ENCODE measurements at regions not wholly inside any gene's neighbourhood (a gene's known extent, or its start where the extent isn't known, plus 50 kb on each side); places are given as distances from the start of the nearest gene placed in this dataset.

- DNase-seq (ENCODE audit: low read depth): no peak
- no peak for TF ChIP-seq CTCF (IDR thresholded peaks at IDR 0.05; ENCODE audit: insufficient read depth, low read depth, low read length, missing control alignments)
These were observed 611.5 kb upstream of the DPP6 start for GRCh38 chr7:153440715-153441114.

DNA sequence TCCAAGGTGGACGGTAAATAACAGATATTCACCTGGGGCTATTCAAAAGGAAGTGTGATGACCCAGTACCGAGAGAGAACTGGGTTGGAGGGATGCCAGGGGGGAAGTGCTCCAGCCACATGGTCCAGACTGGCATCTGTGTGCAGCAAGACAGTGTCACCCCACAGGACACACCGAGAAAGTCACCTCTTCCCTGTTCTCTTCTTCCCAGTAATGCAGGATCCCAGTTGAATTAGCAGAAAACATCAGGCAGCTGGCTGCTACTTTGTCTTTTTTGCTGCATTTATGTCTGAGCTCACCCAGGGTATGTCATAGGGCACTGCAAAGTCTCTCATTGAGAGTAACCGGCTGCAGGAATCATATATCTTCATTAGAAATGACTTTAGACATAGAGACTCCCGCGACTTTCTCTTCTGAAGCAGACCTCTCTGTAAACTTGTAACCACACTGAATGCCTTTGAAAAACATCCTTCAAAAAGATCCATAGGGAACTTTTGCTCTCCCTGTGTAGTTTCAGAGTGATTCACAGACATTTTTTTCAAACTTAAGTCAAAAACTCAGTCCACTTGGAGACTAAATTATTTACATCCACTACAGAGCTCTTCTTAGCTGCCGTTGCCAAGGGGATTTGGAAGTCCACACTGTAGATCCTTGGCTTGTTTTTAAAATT, 609.0 kb upstream of the DPP6 start:
- no peak for TF ChIP-seq CTCF (IDR thresholded peaks at IDR 0.05; ENCODE audit: insufficient read depth, low read depth, low read length, missing control alignments)
- no peak for DNase-seq (ENCODE audit: low read depth)
- no peak overlapping the region for H3K4me3 ChIP-seq (ENCODE audit: low read depth, low read length)

More at GRCh38 chr7:153440715-153441114, 611.5 kb upstream of the DPP6 start:
- H3K4me3 ChIP-seq (ENCODE audit: low read depth, low read length): no peak overlapping the region

- no peak overlapping the region for H3K4me3 ChIP-seq (ENCODE audit: low read depth, low read length)
- no peak for TF ChIP-seq CTCF (IDR thresholded peaks at IDR 0.05; ENCODE audit: insufficient read depth, low read depth, low read length, missing control alignments)
- no peak for DNase-seq (ENCODE audit: low read depth)
These were observed 607.6 kb upstream of the DPP6 start for GRCh38 chr7:153444641-153445040.

- H3K4me3 ChIP-seq (ENCODE audit: low read depth, low read length): no peak overlapping the region
- no peak for DNase-seq (ENCODE audit: low read depth)
- TF ChIP-seq CTCF (IDR thresholded peaks at IDR 0.05; ENCODE audit: insufficient read depth, low read depth, low read length, missing control alignments): no peak
These were observed 606.6 kb upstream of the DPP6 start for GRCh38 chr7:153445641-153446040.

- DNase-seq (ENCODE audit: low read depth): no peak
These were observed 605.7 kb upstream of the DPP6 start for GRCh38 chr7:153446490-153446889.

GRCh38 chr7:153447011-153447410, 605.2 kb upstream of the DPP6 start:
- no peak for TF ChIP-seq CTCF (IDR thresholded peaks at IDR 0.05; ENCODE audit: insufficient read depth, low read depth, low read length, missing control alignments)
- no peak for DNase-seq (ENCODE audit: low read depth)
- H3K4me3 ChIP-seq (ENCODE audit: low read depth, low read length): no peak overlapping the region

More at GRCh38 chr7:153446490-153446889, 605.7 kb upstream of the DPP6 start:
- no peak overlapping the region for H3K4me3 ChIP-seq (ENCODE audit: low read depth, low read length)
- TF ChIP-seq CTCF (IDR thresholded peaks at IDR 0.05; ENCODE audit: insufficient read depth, low read depth, low read length, missing control alignments): no peak

DNA sequence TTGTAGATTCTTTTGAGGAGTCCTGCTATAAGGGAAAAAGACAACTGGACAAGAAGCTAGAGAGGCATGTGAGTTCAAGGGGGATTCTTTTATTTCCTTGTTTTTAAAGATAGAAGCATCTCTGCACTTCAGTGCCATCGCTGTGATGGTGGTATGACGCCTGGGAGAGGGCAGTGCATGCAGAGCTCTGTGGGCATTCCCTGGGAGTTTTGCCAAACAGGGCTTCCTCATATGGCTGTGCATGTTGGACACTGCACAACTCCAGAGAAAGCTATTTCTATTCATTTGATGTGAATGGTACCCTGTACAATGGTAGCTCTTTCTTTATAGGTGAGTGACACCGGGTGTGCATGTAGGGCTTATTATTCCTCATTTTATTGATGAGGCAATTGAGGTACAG, 599.5 kb upstream of the DPP6 start:
- no peak for TF ChIP-seq CTCF (IDR thresholded peaks at IDR 0.05; ENCODE audit: insufficient read depth, low read depth, low read length, missing control alignments)
- DNase-seq (ENCODE audit: low read depth): no peak
- H3K4me3 ChIP-seq (ENCODE audit: low read depth, low read length): no peak overlapping the region

Data from GM12865 (cell line).